AML-193 (cell line): ENCODE measurements at regions not wholly inside any gene's neighbourhood (a gene's known extent, or its start where the extent isn't known, plus 50 kb on each side); places are given as distances from the start of the nearest gene placed in this dataset.

ENCODE experiments used
- DNase-seq, 2 experiments: peaks; one replicate each; lab custom pipeline; 2025; lab: John Stamatoyannopoulos, UW

DNA sequence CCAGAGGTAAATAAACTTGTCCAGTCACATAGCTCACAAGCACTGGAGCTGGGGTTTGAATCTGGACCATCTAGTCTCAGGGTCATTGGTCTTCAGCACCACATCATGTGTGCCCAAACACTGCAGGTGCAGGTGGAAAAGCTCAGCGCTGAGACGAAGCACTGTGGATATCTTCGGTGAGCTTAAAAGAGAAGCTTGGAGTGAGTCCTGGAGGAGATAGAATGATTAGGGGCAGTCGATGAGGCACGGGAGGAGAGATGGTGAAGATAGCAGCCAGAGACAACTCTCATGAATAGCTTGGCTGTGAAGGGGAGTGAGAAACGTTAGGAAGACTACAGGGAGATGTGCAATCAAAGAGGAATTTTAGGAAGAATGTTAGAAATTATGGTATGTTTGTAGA lies 389.3 kb downstream of the FGF9 start:
- DNase-seq = no peak

GRCh38 chr13:22061371-22061805 lies 390.5 kb downstream of the FGF9 start:
- no peak for DNase-seq

DNA sequence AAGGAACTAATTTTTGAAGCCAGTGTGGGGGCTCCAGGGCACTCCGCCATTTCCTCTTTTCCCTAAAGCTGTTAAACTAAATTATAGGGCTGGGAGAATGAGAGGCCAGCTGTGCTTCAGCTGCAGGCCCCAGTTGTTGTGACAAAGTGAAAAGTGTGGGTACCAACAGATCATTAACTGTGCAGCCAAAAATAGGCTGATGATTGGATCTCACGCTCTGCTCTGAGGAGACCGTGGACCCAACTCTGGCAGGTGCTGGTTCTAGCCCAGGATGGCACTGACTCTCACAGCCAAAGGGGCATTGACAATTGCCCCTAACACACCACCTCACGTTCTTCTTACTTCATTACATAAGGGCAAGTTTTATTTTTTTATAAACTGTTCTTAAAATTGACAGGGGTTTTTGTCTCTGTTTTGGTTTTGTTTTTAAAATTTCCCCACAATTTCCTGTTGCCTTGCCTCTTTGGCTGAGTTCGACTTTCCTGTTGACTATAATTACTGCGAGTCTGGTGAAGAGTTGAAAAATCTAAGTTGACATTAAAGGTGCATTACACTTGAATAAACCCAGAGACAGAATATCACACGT lies 391.0 kb downstream of the FGF9 start:
- DNase-seq = no peak

DNA sequence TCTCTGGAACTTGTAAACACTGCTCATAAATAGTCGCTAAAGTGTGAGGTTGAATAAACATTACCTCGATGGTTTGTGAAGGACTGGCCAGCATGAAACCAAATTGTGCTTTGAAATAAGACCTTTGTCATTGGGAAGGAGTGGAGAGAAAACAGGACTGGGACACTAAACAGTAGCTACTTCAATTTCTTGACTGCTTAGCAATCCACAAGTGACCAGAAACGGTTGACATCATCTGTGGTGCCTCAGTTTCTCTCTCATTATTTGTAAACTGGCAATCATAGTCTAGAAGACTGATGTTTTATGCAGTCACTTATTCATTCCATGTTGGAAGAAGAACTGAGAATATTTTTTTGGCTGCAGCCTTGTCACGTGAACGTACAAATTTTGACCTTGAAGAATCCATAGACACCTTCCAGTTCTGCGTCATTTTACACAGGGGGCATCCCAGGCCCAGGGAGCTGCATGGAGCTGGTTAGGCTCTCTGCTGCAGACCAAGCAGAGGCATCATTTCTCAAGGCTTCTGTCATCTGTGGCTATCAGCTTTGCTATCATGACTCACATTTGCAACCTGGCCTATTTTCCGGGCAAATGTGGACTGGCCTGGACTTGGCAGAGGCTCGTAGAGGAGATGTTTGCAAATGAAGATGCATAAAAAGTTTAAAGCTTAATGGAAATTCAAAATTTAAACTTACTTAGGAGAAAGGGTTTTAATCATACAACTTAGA lies 391.8 kb downstream of the FGF9 start:
- no peak for DNase-seq

DNA sequence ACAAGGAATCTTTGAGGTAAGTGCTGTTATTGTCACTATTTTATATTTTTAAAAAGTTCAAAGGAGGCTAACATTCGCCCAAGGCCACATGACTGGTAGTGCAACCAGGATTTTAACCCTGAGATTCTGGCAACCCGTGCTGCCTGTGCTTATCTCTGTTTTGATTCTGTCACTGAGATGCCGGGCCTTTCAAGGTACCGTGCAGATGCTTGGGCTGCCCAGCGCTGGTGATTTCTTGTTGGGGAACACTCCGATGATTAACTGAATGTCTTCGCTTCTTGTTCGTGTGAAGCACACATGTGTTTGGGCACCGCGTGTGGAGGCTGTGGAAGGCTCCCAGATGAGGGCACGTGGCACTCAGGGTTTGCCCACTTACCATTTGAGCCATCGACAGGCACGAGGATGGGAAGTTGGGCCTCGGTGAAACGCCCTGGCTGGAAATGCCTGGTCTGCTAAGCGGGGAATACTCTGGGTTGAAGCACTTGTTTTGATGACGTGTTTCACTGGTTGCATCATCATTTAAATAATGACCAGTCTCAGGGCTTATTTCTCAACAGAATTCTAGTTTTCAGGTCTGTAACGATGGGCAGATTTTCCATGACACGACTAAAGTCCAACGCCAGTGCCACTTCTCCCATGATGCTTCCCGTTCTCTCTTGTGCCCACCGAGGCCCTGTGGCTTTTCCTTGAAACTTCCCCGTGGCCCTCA lies 392.7 kb downstream of the FGF9 start:
- no peak for DNase-seq

- DNase-seq = no peak
Observed at GRCh38 chr13:22064854-22065620, 394.2 kb downstream of the FGF9 start.

GRCh38 chr13:22073718-22074117 lies 402.8 kb downstream of the FGF9 start:
- DNase-seq = no peak

GRCh38 chr13:22074403-22074802 lies 403.5 kb downstream of the FGF9 start:
- no peak for DNase-seq

- DNase-seq = no peak
Observed at GRCh38 chr13:22076658-22077057, 405.8 kb downstream of the FGF9 start.

- DNase-seq = no peak
Observed at GRCh38 chr13:22077205-22077683, 406.4 kb downstream of the FGF9 start.

DNA sequence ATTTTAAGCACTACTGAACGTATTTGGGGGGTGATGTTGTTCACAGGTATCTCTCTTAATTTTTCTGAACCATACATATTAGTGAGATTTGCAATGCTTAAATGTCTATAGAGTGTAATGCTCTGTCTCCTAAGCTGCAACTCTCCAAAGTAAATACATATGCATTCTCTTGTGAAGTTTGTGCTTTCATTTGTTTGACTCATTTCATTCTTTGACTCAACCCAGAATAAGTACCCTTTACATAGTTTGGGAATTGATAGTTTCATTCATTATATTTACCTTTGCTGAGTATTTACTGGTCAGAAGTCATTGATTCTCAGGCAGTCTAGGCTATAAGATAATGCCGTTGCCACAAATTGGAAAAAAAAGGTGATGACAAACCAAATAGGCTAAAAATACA lies 406.9 kb downstream of the FGF9 start:
- DNase-seq = no peak

DNA sequence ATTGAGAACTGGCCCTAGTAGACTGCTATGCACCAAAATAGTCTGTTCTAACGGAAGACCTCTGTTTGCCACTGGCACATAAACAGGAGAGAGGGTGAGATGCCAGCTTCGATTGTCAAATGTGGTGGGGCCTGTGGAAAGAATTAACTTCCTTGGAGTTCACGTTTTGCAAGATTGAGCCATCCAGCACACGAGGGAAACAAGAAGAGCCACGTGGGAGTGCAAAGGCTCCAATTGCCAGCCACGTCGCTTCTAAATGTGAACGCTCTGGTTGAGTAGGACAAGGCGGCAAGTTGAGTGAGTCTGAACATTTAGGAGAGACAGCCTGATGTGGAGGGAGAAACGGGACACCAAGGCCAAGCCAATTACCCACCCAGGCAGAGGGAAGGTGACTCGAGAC lies 409.1 kb downstream of the FGF9 start:
- no peak for DNase-seq

GRCh38 chr13:22080832-22081231 lies 410.0 kb downstream of the FGF9 start:
- DNase-seq = no peak

GRCh38 chr13:22081430-22081829 lies 410.6 kb downstream of the FGF9 start:
- DNase-seq = no peak

- DNase-seq = no peak
Observed at GRCh38 chr13:22082030-22082429, 411.2 kb downstream of the FGF9 start.

DNA sequence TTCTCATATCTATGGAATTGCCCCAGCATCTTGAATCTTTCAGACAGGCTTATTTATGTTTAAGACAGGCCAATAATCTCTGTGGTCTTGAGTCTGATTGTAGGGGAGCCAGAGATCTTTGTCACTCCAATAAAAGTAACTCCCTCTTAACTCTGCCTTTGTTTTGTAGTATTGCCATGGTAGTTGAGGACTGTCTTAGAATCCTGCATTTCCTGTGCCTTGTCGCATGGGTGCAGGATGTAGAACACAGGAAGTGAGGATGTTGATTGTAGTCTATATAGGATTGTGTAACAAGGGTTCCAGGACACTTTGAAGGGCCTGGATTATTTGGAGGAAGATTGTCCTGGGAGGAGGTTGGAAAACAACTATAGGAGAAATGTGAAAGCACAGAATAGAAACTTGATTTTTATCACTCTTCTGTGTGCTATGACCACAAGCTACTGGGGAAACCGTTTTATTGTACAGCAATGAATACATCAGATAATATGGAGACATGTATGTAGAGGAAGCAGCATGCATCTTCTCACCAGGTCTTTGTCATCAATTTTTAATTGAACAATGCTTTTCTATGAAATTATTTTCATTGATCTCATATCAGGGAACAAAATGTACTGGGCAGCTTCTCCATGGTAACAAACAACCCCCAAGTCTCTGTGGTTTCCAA lies 411.7 kb downstream of the FGF9 start:
- DNase-seq = no peak

DNA sequence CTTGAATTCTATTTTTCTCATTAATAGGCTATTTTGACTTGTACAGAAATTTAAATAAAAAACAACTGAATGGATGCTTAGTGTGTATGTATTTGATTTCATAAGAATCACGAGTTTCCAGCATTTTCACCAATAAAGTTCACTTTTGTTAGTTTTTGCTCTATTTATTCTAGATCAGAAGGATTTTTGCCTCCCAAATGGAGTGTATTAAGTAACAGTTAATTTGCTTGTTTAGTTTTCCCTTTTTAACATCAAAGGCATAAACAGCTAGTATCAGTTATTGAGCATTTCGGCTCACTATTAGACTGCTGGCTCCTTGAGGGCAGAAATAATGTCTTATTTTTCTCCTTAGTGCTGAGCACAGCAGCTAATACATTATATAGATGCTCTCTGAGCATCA lies 414.1 kb downstream of the FGF9 start:
- DNase-seq = no peak

DNA sequence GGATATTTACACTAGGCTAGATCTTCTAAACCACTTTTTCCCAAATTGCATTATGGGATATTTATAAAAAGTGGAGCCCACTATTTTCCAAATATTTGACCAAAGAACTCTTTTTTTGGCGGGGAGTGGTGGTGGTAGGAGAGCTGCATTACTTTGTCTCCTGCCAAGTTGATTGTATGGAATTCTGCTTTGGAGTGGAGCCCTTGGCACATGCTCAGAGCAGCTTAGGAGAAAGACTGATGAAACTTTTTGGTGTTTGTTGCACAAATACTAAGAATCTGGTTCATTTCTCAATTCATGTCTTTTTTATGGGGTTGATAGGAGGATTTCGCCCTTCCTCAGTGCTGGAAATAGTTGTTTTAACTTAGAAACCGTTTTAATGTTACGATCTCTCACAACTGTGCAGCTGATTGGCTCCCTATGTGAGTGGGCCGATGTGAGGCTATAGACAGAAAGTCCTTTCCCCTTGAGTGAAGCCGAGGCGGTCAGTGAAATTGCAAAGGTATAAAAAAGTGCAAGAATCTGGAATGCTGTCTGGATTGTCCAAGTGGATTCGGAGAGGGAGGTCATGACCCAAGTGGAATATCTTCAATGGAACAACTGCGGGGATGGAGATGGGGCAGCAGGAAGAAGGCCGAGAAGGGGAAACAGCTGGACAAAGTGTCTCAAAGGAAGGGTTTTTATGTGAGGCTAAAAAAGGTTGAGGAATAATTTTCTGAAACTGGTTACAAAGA lies 415.9 kb downstream of the FGF9 start:
- DNase-seq = no peak

- no peak for DNase-seq
Observed at GRCh38 chr13:22090106-22090505, 419.2 kb downstream of the FGF9 start.

GRCh38 chr13:22091222-22091970 lies 420.5 kb downstream of the FGF9 start:
- no peak for DNase-seq

DNA sequence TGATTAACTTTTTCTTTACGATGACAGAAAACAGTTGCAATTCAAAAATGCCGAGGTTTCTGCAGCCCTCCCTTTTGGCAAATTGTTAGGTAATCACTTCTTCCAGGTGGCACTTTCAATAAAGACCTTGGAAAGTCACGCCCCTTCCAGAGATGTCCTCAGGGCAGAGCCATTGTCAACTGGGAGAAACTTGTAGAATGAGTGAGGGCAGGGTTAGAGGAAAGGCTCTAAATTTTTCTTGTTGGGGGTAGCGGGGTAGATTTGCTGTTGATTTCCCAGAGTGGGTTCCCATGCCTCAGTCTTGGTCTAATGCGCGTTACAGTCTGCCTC lies 421.1 kb downstream of the FGF9 start:
- no peak for DNase-seq
